Activated naive CD8-positive, alpha-beta T cell (primary cell): ENCODE measurements at regions not wholly inside any gene's neighbourhood (a gene's known extent, or its start where the extent isn't known, plus 50 kb on each side); places are given as distances from the start of the nearest gene placed in this dataset.

Experiments
- H3K27ac Mint-ChIP-seq: one replicate; pipeline ENCODE4 v1.8.0; 2021; ENCODE audit warnings: mixed read lengths
- H3K27me3 Mint-ChIP-seq: one replicate; pipeline ENCODE4 v1.8.0; 2021; ENCODE audit warnings: mixed read lengths
- H3K36me3 Mint-ChIP-seq: one replicate; pipeline ENCODE4 v1.8.0; 2021; ENCODE audit warnings: mixed read lengths
- H3K4me1 Mint-ChIP-seq: one replicate; pipeline ENCODE4 v1.8.0; 2021; ENCODE audit warnings: low read depth, mixed read lengths
- H3K4me3 Mint-ChIP-seq: one replicate; pipeline ENCODE4 v1.8.0; 2021; ENCODE audit warnings: mild to moderate bottlenecking, mixed read lengths
- H3K9me3 Mint-ChIP-seq: one replicate; pipeline ENCODE4 v1.8.0; 2021; ENCODE audit warnings: low read depth, mixed read lengths

GRCh38 chr5:173831196-173831914 is 56.8 kb upstream of the CPEB4 start:
- Mint-ChIP-seq H3K9me3 (peaks cover 8% of the 10 kb centered on the region), H3K27ac (no peak overlapping the region), H3K4me1 (no peaks in the 10 kb centered on the region), H3K4me3 (no peak overlapping the region), H3K27me3 (no peaks in the 10 kb centered on the region), H3K36me3 (peaks cover 5% of the 10 kb centered on the region)

- Mint-ChIP-seq H3K4me1 (no peaks in the 10 kb centered on the region), H3K27me3 (no peaks in the 10 kb centered on the region), H3K36me3 (peaks cover 5% of the 10 kb centered on the region), H3K9me3 (peaks cover 8% of the 10 kb centered on the region), H3K4me3 (no peak overlapping the region), H3K27ac (no peak overlapping the region)
Observed at GRCh38 chr5:173832386-173832785, 55.8 kb upstream of the CPEB4 start.

- Mint-ChIP-seq H3K36me3 (no peaks in the 10 kb centered on the region), H3K9me3 (no peaks in the 10 kb centered on the region), H3K4me1 (no peaks in the 10 kb centered on the region), H3K4me3 (no peak overlapping the region), H3K27ac (no peak overlapping the region), H3K27me3 (no peaks in the 10 kb centered on the region)
Observed at GRCh38 chr5:173833196-173833985, 54.8 kb upstream of the CPEB4 start.

GRCh38 chr5:173834071-173834771 is 53.9 kb upstream of the CPEB4 start:
- H3K4me1 Mint-ChIP-seq, result no peaks in the 10 kb centered on the region
- H3K4me3 Mint-ChIP-seq, result no peak overlapping the region
- H3K36me3 Mint-ChIP-seq, result no peaks in the 10 kb centered on the region
- H3K9me3 Mint-ChIP-seq, result no peaks in the 10 kb centered on the region
- no peak overlapping the region for H3K27ac Mint-ChIP-seq
- no peaks in the 10 kb centered on the region for H3K27me3 Mint-ChIP-seq

- no peaks in the 10 kb centered on the region for H3K4me1 Mint-ChIP-seq
- H3K27ac Mint-ChIP-seq, result no peak overlapping the region
- no peaks in the 10 kb centered on the region for H3K36me3 Mint-ChIP-seq
- no peak overlapping the region for H3K4me3 Mint-ChIP-seq
- no peaks in the 10 kb centered on the region for H3K9me3 Mint-ChIP-seq
- H3K27me3 Mint-ChIP-seq, result no peaks in the 10 kb centered on the region
Observed at GRCh38 chr5:173835131-173835530, 53.0 kb upstream of the CPEB4 start.

GRCh38 chr5:173835661-173836060 is 52.5 kb upstream of the CPEB4 start:
- H3K4me3 Mint-ChIP-seq, result no peak overlapping the region
- H3K27ac Mint-ChIP-seq, result no peak overlapping the region
- no peaks in the 10 kb centered on the region for H3K27me3 Mint-ChIP-seq
- no peaks in the 10 kb centered on the region for H3K4me1 Mint-ChIP-seq
- H3K36me3 Mint-ChIP-seq, result no peaks in the 10 kb centered on the region
- H3K9me3 Mint-ChIP-seq, result no peaks in the 10 kb centered on the region

- Mint-ChIP-seq H3K4me3 (no peak overlapping the region), H3K27ac (no peak overlapping the region), H3K27me3 (no peaks in the 10 kb centered on the region), H3K4me1 (no peaks in the 10 kb centered on the region), H3K36me3 (no peaks in the 10 kb centered on the region), H3K9me3 (no peaks in the 10 kb centered on the region)
Observed at GRCh38 chr5:173837654-173838053, 50.5 kb upstream of the CPEB4 start.
